Activated T-helper 1 cell treated with anti-CD3 and anti-CD28 coated beads, Interleukin-12 subunit alpha, Interleukin-12 subunit beta, Interleukin-2, Interleukin-4 antibody, amounts not matched to agents 30 ng/mL and 10 ng/mL and 1 ng/mL, durations not matched to agents 14 hours and 24 hours and 36 hours (primary cell): ENCODE measurements at regions not wholly inside any gene's neighbourhood (a gene's known extent, or its start where the extent isn't known, plus 50 kb on each side); places are given as distances from the start of the nearest gene placed in this dataset.
"Not testable (repeated sequence)": the region's sequence is repeated elsewhere in the genome, so short reads cannot be mapped to it uniquely, and the experiment has no call there.

Experiments used
- DNase-seq: peaks from one replicate; pipeline ENCODE4 v3.0.0; 2021; ENCODE audit warnings: low spot score
- H3K27ac Mint-ChIP-seq: one replicate; pipeline ENCODE4 v1.8.0; 2021; ENCODE audit warnings: mild to moderate bottlenecking, mixed read lengths
- H3K27me3 Mint-ChIP-seq: one replicate; pipeline ENCODE4 v1.8.0; 2022; ENCODE audit warnings: mild to moderate bottlenecking, moderate library complexity, mixed read lengths; ENCODE audit not compliant: insufficient read depth
- H3K36me3 Mint-ChIP-seq: one replicate; pipeline ENCODE4 v1.8.0; 2021; ENCODE audit warnings: low read depth, mixed read lengths
- H3K4me1 Mint-ChIP-seq: one replicate; pipeline ENCODE4 v1.8.0; 2021; ENCODE audit warnings: low read depth, mixed read lengths
- H3K4me3 Mint-ChIP-seq: one replicate; pipeline ENCODE4 v1.8.0; 2021; ENCODE audit warnings: mild to moderate bottlenecking, moderate library complexity, mixed read lengths
- H3K9me3 Mint-ChIP-seq: one replicate; pipeline ENCODE4 v1.8.0; 2021; ENCODE audit warnings: mixed read lengths
- intact Hi-C: fragments of 100-400 bp; cut with micrococcal nuclease; formaldehyde crosslinking; loops from one replicate; pipeline ENCODE4 v1.15.1; 2024

- intact Hi-C loops: loop anchor here (2.0 kb wide), 1 partner anchor 878 kb away; no protein-coding TSS in a partner anchor
- no peak for DNase-seq
- H3K27me3 Mint-ChIP-seq: peaks cover 5% of the 10 kb centered on the region
- no peaks in the 10 kb centered on the region for H3K4me1 Mint-ChIP-seq
- H3K27ac Mint-ChIP-seq: no peak overlapping the region
- H3K9me3 Mint-ChIP-seq: peaks cover 11% of the 10 kb centered on the region
- H3K4me3 Mint-ChIP-seq: no peak overlapping the region
- no peaks in the 10 kb centered on the region for H3K36me3 Mint-ChIP-seq
Measured at GRCh38 chr1:214123061-214123784, 135.4 kb downstream of the PROX1 start.

GRCh38 chr1:214124281-214124805 lies 136.6 kb downstream of the PROX1 start:
- no peak for DNase-seq
- H3K4me1 Mint-ChIP-seq: no peaks in the 10 kb centered on the region
- no peaks in the 10 kb centered on the region for H3K36me3 Mint-ChIP-seq
- intact Hi-C loops: no loop called here
- H3K4me3 Mint-ChIP-seq: no peak overlapping the region
- H3K27me3 Mint-ChIP-seq: peaks cover 7% of the 10 kb centered on the region
- peaks cover 3% of the 10 kb centered on the region for H3K9me3 Mint-ChIP-seq
- no peak overlapping the region for H3K27ac Mint-ChIP-seq

GRCh38 chr1:214124915-214125314 lies 137.1 kb downstream of the PROX1 start:
- Mint-ChIP-seq H3K4me3 (no peak overlapping the region), H3K36me3 (no peaks in the 10 kb centered on the region), H3K9me3 (no peaks in the 10 kb centered on the region), H3K4me1 (no peaks in the 10 kb centered on the region), H3K27me3 (peaks cover 7% of the 10 kb centered on the region), H3K27ac (no peak overlapping the region)
- intact Hi-C loops: no loop called here
- no peak for DNase-seq

- H3K27me3 Mint-ChIP-seq: peaks cover 7% of the 10 kb centered on the region
- DNase-seq: no peak
- H3K36me3 Mint-ChIP-seq: no peaks in the 10 kb centered on the region
- H3K9me3 Mint-ChIP-seq: no peaks in the 10 kb centered on the region
- no peaks in the 10 kb centered on the region for H3K4me1 Mint-ChIP-seq
- intact Hi-C loops: no loop called here
- H3K4me3 Mint-ChIP-seq: no peak overlapping the region
- H3K27ac Mint-ChIP-seq: no peak overlapping the region
Measured at GRCh38 chr1:214125819-214126218, 138.0 kb downstream of the PROX1 start.

- Mint-ChIP-seq H3K27ac (no peak overlapping the region), H3K9me3 (no peaks in the 10 kb centered on the region), H3K36me3 (no peaks in the 10 kb centered on the region), H3K27me3 (peaks cover 7% of the 10 kb centered on the region), H3K4me1 (no peaks in the 10 kb centered on the region), H3K4me3 (no peak overlapping the region)
- DNase-seq: no peak
- intact Hi-C loops: no loop called here
Measured at GRCh38 chr1:214126697-214127146, 138.9 kb downstream of the PROX1 start.

- H3K27me3 Mint-ChIP-seq: peaks cover 8% of the 10 kb centered on the region
- H3K36me3 Mint-ChIP-seq: no peaks in the 10 kb centered on the region
- no peaks in the 10 kb centered on the region for H3K9me3 Mint-ChIP-seq
- no peak overlapping the region for H3K27ac Mint-ChIP-seq
- no peak overlapping the region for H3K4me3 Mint-ChIP-seq
- no peak for DNase-seq
- H3K4me1 Mint-ChIP-seq: no peaks in the 10 kb centered on the region
- intact Hi-C loops: no loop called here
Measured at GRCh38 chr1:214127705-214128104, 139.9 kb downstream of the PROX1 start.

- H3K9me3 Mint-ChIP-seq: no peaks in the 10 kb centered on the region
- DNase-seq: no peak
Measured at GRCh38 chr1:214135886-214136285, 145.1 kb upstream of the SMYD2 start.

GRCh38 chr1:214136324-214136919 lies 144.5 kb upstream of the SMYD2 start:
- Mint-ChIP-seq H3K27ac (no peak overlapping the region), H3K36me3 (no peaks in the 10 kb centered on the region), H3K4me3 (no peak overlapping the region), H3K4me1 (no peaks in the 10 kb centered on the region), H3K27me3 (peaks cover 3% of the 10 kb centered on the region), H3K9me3 (no peaks in the 10 kb centered on the region)
- intact Hi-C loops: no loop called here
- DNase-seq: no peak

More at GRCh38 chr1:214135886-214136285, 145.1 kb upstream of the SMYD2 start:
- intact Hi-C loops: no loop called here
- no peak overlapping the region for H3K27ac Mint-ChIP-seq
- H3K4me1 Mint-ChIP-seq: no peaks in the 10 kb centered on the region
- H3K27me3 Mint-ChIP-seq: peaks cover 3% of the 10 kb centered on the region
- no peak overlapping the region for H3K4me3 Mint-ChIP-seq
- no peaks in the 10 kb centered on the region for H3K36me3 Mint-ChIP-seq

GRCh38 chr1:214141486-214141885 lies 139.5 kb upstream of the SMYD2 start:
- H3K4me1 Mint-ChIP-seq: no peaks in the 10 kb centered on the region
- intact Hi-C loops: no loop called here
- H3K36me3 Mint-ChIP-seq: no peaks in the 10 kb centered on the region
- no peak overlapping the region for H3K27ac Mint-ChIP-seq
- no peaks in the 10 kb centered on the region for H3K9me3 Mint-ChIP-seq
- no peak for DNase-seq
- no peak overlapping the region for H3K4me3 Mint-ChIP-seq
- H3K27me3 Mint-ChIP-seq: no peaks in the 10 kb centered on the region

GRCh38 chr1:214143006-214143992 lies 137.7 kb upstream of the SMYD2 start:
- no peak overlapping the region for H3K4me3 Mint-ChIP-seq
- no peaks in the 10 kb centered on the region for H3K36me3 Mint-ChIP-seq
- H3K27ac Mint-ChIP-seq: no peak overlapping the region
- H3K9me3 Mint-ChIP-seq: no peaks in the 10 kb centered on the region
- intact Hi-C loops: no loop called here
- H3K27me3 Mint-ChIP-seq: no peaks in the 10 kb centered on the region
- DNase-seq: no peak
- no peaks in the 10 kb centered on the region for H3K4me1 Mint-ChIP-seq

GRCh38 chr1:214144521-214144920 lies 136.4 kb upstream of the SMYD2 start:
- H3K27ac Mint-ChIP-seq, H3K27me3 Mint-ChIP-seq, DNase-seq, H3K36me3 Mint-ChIP-seq, H3K9me3 Mint-ChIP-seq, H3K4me1 Mint-ChIP-seq, H3K4me3 Mint-ChIP-seq, intact Hi-C loops: not testable (repeated sequence)

- no peaks in the 10 kb centered on the region for H3K36me3 Mint-ChIP-seq
- no peaks in the 10 kb centered on the region for H3K9me3 Mint-ChIP-seq
- no peak overlapping the region for H3K27ac Mint-ChIP-seq
- H3K4me1 Mint-ChIP-seq: no peaks in the 10 kb centered on the region
- intact Hi-C loops: no loop called here
- H3K27me3 Mint-ChIP-seq: peaks cover 1% of the 10 kb centered on the region
- no peak overlapping the region for H3K4me3 Mint-ChIP-seq
- DNase-seq: no peak
Measured at GRCh38 chr1:214146523-214146922, 134.4 kb upstream of the SMYD2 start.
